ENCODE measurements at regions not wholly inside any gene's neighbourhood (a gene's known extent, or its start where the extent isn't known, plus 50 kb on each side); places are given as distances from the start of the nearest gene placed in this dataset.

DNA sequence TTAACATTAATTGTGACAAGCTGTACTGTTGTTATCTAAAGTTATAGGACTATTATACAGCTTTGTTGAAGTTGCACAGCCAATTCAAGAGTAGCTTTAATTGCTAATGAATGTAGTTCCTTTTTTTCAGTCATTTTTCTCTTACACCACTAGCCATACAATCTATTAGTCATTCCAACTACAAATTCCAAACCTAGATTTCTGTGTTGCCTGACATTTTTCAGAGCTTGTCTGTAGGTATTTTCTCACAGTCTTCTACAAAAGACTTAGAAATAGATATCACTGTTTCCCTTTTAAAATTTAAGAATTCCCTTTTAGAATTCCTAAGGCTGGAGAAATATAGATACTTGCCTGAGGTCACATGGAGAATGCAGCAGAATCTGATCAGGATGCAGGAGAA, 307.0 kb upstream of the HS3ST1 start:
- Histone ChIP-seq H3K36me3 (no peaks in the 10 kb centered on the region), H3K27ac (no peak overlapping the region), H3K27me3 (replicated peaks; ENCODE audit: insufficient read depth) (no peaks in the 10 kb centered on the region), H3K9me3 (no peaks in the 10 kb centered on the region), H3K4me3 (no peak overlapping the region), H3K4me1 (replicated peaks) (no peaks in the 10 kb centered on the region)
- intact Hi-C loops (cut with DNase I), result no loop called here
- TF ChIP-seq POLR2AphosphoS5 (IDR thresholded peaks at IDR 0.05), result no peak
- TF ChIP-seq POLR2A (IDR thresholded peaks at IDR 0.05), result no peak
- no peak for TF ChIP-seq CTCF (IDR thresholded peaks at IDR 0.05)
- DNase-seq (ENCODE audit: low spot score), result no peak

GRCh38 chr4:11732155-11732554, 303.5 kb upstream of the HS3ST1 start:
- no peaks in the 10 kb centered on the region for H3K4me1 ChIP-seq (replicated peaks)
- no peak for DNase-seq (ENCODE audit: low spot score)
- no peak overlapping the region for H3K4me3 ChIP-seq
- no peaks in the 10 kb centered on the region for H3K27me3 ChIP-seq (replicated peaks; ENCODE audit: insufficient read depth)
- intact Hi-C loops (cut with DNase I), result no loop called here
- 59% methylated on average over 4 of the region's 4 CpGs for WGBS
- H3K9me3 ChIP-seq, result no peaks in the 10 kb centered on the region
- H3K36me3 ChIP-seq, result no peaks in the 10 kb centered on the region
- H3K27ac ChIP-seq, result no peak overlapping the region
- TF ChIP-seq POLR2AphosphoS5 (IDR thresholded peaks at IDR 0.05), result no peak
- no peak for TF ChIP-seq POLR2A (IDR thresholded peaks at IDR 0.05)
- TF ChIP-seq CTCF (IDR thresholded peaks at IDR 0.05), result no peak

DNA sequence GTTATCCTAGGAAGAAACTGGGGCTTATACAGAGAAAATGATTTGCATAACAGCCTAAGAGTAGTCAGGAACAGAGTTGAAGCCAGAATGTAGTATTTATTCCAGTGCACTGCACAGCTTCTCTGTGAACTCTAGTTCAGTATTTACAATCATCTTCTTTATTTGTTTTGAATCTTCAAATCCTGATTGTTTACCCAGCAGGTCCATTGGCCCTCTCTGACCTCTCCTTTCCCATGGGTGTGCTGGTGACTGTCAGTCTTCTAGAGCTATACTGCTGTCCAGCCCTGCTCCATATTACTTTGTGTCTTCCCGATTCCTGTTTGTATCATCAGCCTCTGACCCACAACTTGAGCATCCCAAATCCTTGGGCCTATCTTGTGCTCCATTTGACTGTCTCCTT, 301.9 kb upstream of the HS3ST1 start:
- intact Hi-C loops (cut with DNase I), result no loop called here
- no peaks in the 10 kb centered on the region for H3K4me1 ChIP-seq (replicated peaks)
- no peaks in the 10 kb centered on the region for H3K36me3 ChIP-seq
- DNase-seq (ENCODE audit: low spot score), result no peak
- H3K27ac ChIP-seq, result no peak overlapping the region
- TF ChIP-seq CTCF (IDR thresholded peaks at IDR 0.05), result no peak
- no peak for TF ChIP-seq POLR2AphosphoS5 (IDR thresholded peaks at IDR 0.05)
- no peak for TF ChIP-seq POLR2A (IDR thresholded peaks at IDR 0.05)
- 100% methylated on average over 1 of the region's 1 CpG for WGBS
- no peak overlapping the region for H3K4me3 ChIP-seq
- H3K27me3 ChIP-seq (replicated peaks; ENCODE audit: insufficient read depth), result no peaks in the 10 kb centered on the region
- H3K9me3 ChIP-seq, result no peaks in the 10 kb centered on the region

- Histone ChIP-seq H3K27ac (no peak overlapping the region), H3K36me3 (no peaks in the 10 kb centered on the region), H3K27me3 (replicated peaks; ENCODE audit: insufficient read depth) (no peaks in the 10 kb centered on the region), H3K4me1 (replicated peaks) (no peaks in the 10 kb centered on the region), H3K4me3 (no peak overlapping the region), H3K9me3 (no peaks in the 10 kb centered on the region)
- 86% methylated on average over 1 of the region's 1 CpG for WGBS
- intact Hi-C loops (cut with DNase I), result no loop called here
- no peak for DNase-seq (ENCODE audit: low spot score)
- TF ChIP-seq CTCF (IDR thresholded peaks at IDR 0.05) (no peak), POLR2AphosphoS5 (IDR thresholded peaks at IDR 0.05) (no peak), POLR2A (IDR thresholded peaks at IDR 0.05) (no peak)
Observed at GRCh38 chr4:11729548-11729947, 300.9 kb upstream of the HS3ST1 start.

DNA sequence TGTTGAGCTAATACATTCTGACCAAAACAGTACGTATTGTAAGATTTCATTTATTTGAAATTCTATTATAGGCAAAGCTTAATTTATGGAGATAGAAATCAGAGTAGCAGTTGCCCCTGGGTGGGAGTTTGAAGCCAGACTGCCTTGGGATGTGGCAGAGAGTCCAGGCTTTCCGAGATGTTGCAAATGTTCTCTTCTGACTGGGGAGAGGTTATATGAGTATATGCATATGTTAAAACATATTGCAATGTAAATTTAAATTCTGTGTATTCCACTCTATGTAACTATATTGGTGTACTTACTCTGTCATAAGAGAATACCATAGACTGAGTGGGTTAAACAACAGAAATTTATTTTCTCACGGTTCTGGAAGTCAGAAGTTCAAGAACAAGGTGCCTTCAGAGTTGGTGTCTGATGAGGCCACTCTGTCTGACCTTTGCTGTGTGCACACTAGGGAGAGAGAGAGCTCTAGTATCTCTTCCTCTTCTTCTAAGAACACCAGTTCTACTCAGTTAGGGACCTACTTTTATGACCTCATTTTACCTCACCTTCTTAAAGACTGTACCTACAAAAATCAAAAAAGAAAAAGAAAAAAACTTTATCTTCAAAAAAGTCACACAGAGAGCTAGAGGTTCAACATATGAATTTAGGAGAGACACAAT, 299.3 kb upstream of the HS3ST1 start:
- H3K9me3 ChIP-seq, result no peaks in the 10 kb centered on the region
- no peaks in the 10 kb centered on the region for H3K4me1 ChIP-seq (replicated peaks)
- WGBS, result 75% methylated on average over 3 of the region's 3 CpGs
- no peak overlapping the region for H3K27ac ChIP-seq
- TF ChIP-seq CTCF (IDR thresholded peaks at IDR 0.05) (no peak), POLR2A (IDR thresholded peaks at IDR 0.05) (no peak), POLR2AphosphoS5 (IDR thresholded peaks at IDR 0.05) (no peak)
- DNase-seq (ENCODE audit: low spot score), result no peak
- H3K4me3 ChIP-seq, result no peak overlapping the region
- no peaks in the 10 kb centered on the region for H3K36me3 ChIP-seq
- H3K27me3 ChIP-seq (replicated peaks; ENCODE audit: insufficient read depth), result no peaks in the 10 kb centered on the region
- intact Hi-C loops (cut with DNase I), result no loop called here
